Kidney (tissue), 13 donors: ENCODE measurements at regions not wholly inside any gene's neighbourhood (a gene's known extent, or its start where the extent isn't known, plus 50 kb on each side); places are given as distances from the start of the nearest gene placed in this dataset.
A peak's percentile ranks its signal among the peaks of the same experiment; 100 is the strongest.

Source experiments
- DNase-seq, 5 donors: peaks; one replicate each; pipeline ENCODE4 v3.0.0-alpha.2; 2013 to 2020
- FAIRE-seq: peaks from 2 replicates; lab custom pipeline; 2012; peaks lifted over from hg19 to GRCh38; lab: Jason Lieb, UNC
- H3K27ac ChIP-seq, 2 donors: one replicate each; pipeline ENCODE4 v1.7.0; 2013; ENCODE audit warnings: low read depth in 2 of 2, low read length in 2 of 2, inconsistent platforms in 1 of 2
- H3K27me3 ChIP-seq: one replicate; pipeline ENCODE4 v1.7.1; 2013; ENCODE audit warnings: low read length, inconsistent platforms; ENCODE audit not compliant: control insufficient read depth, insufficient read depth
- H3K36me3 ChIP-seq, 3 donors: one replicate each; pipeline versions ENCODE4 v1.7.0 to v1.7.1; 2013; ENCODE audit warnings: low read length in 3 of 3, control low read depth in 1 of 3, inconsistent platforms in 1 of 3; ENCODE audit not compliant: insufficient read depth in 3 of 3, control insufficient read depth in 2 of 3
- H3K4me1 ChIP-seq, 3 donors: one replicate each; pipeline versions ENCODE4 v1.7.0 to v1.7.1; 2013; ENCODE audit warnings: low read length in 3 of 3, inconsistent platforms in 1 of 3, low read depth in 1 of 3; ENCODE audit not compliant: control insufficient read depth in 2 of 3, insufficient read depth in 2 of 3
- H3K4me3 ChIP-seq, 3 donors: one replicate each; pipeline versions ENCODE4 v1.7.0 to v1.8.1; 2013; ENCODE audit warnings: low read length in 3 of 3, control low read depth in 1 of 3, inconsistent platforms in 1 of 3
- H3K9ac ChIP-seq, 3 donors: one replicate each; pipeline versions ENCODE4 v1.7.0 to v1.7.1; 2013; ENCODE audit warnings: low read length in 3 of 3, control low read depth in 1 of 3, inconsistent platforms in 1 of 3
- H3K9me3 ChIP-seq, 3 donors: one replicate each; pipeline versions ENCODE4 v1.7.0 to v1.7.1; 2013; ENCODE audit warnings: low read length in 3 of 3, control low read depth in 1 of 3, inconsistent platforms in 1 of 3; ENCODE audit not compliant: control insufficient read depth in 2 of 3, insufficient read depth in 1 of 3
- intact Hi-C: fragments of 100-400 bp; cut with DNase I; formaldehyde crosslinking; loops from one replicate; pipeline ENCODE4 v1.11.1; 2022
- TF ChIP-seq, protein P1 (sequence below): IDR thresholded peaks from 3 replicates; pipeline ENCODE4 v1.5.1; 2012; ENCODE audit warnings: mild to moderate bottlenecking, moderate library complexity, borderline replicate concordance; ENCODE audit not compliant: insufficient read depth; ENCODE audit errors: extremely low read depth
- donor health status: control.
- donor health status: control.
- donor health status: control.
- donor health status: control.
- donor health status: control.
- donor health status: DM: yes; HTN: yes; CAD: no.
- donor health status: Normal renal cell carcinoma (clear cell type).

DNA sequence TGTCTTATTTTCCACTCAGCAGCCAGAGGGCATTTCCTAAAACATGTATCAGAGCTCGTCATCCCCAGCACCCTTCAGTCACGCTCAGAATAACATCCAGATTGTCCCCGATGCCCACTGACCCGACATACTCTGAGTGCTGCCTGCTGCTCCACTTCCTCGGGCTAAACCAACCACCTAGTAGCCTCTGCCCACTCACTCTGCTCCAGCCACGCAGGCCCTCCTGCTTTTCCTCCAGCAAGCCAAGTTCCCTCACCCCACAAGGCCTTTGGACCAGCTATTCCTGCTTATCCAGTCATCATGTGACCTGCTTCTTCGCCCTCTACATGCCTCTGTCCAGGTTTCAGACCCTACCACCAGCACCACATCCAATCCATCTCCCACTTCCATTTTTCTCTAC is 454.2 kb downstream of the CD83 start:
- H3K9me3 ChIP-seq: no peaks in the 10 kb centered on the region
- H3K27me3 ChIP-seq: no peaks in the 10 kb centered on the region
- peak overlapping the region in 1 of 2 donors; percentile 28 for H3K27ac ChIP-seq
- no peak overlapping the region for H3K4me3 ChIP-seq
- intact Hi-C loops: no loop called here
- no peaks in the 10 kb centered on the region for H3K36me3 ChIP-seq
- no peak for DNase-seq
- no peak for FAIRE-seq
- no peaks in the 10 kb centered on the region for H3K4me1 ChIP-seq
- TF ChIP-seq, protein P1, sequence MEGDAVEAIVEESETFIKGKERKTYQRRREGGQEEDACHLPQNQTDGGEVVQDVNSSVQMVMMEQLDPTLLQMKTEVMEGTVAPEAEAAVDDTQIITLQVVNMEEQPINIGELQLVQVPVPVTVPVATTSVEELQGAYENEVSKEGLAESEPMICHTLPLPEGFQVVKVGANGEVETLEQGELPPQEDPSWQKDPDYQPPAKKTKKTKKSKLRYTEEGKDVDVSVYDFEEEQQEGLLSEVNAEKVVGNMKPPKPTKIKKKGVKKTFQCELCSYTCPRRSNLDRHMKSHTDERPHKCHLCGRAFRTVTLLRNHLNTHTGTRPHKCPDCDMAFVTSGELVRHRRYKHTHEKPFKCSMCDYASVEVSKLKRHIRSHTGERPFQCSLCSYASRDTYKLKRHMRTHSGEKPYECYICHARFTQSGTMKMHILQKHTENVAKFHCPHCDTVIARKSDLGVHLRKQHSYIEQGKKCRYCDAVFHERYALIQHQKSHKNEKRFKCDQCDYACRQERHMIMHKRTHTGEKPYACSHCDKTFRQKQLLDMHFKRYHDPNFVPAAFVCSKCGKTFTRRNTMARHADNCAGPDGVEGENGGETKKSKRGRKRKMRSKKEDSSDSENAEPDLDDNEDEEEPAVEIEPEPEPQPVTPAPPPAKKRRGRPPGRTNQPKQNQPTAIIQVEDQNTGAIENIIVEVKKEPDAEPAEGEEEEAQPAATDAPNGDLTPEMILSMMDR: no peak
- no peak overlapping the region for H3K9ac ChIP-seq

DNA sequence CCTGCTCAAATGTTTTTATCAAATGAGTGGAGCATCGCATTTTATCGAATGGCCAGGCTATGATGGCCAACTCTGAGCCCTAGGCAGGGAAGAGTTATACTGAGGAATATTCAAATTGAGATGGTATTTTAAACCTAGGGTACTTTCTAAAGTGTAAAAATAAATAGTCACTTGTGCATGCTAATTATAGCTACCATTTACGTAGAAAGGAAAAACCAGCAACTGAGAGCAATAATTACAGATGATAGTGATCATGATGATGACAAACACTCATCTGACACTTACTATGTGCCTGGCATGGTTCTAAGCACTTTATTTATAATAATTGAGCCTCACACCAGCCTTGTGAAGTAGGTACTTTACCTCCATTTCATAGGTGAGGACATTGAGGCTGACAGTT is 455.7 kb downstream of the CD83 start:
- intact Hi-C loops: no loop called here
- H3K9me3 ChIP-seq: no peaks in the 10 kb centered on the region
- H3K4me1 ChIP-seq: no peaks in the 10 kb centered on the region
- no peak overlapping the region for H3K9ac ChIP-seq
- no peak for FAIRE-seq
- H3K4me3 ChIP-seq: no peak overlapping the region
- TF ChIP-seq, protein P1: no peak
- H3K27me3 ChIP-seq: no peaks in the 10 kb centered on the region
- no peak overlapping the region for H3K27ac ChIP-seq
- H3K36me3 ChIP-seq: no peaks in the 10 kb centered on the region
- DNase-seq: no peak

DNA sequence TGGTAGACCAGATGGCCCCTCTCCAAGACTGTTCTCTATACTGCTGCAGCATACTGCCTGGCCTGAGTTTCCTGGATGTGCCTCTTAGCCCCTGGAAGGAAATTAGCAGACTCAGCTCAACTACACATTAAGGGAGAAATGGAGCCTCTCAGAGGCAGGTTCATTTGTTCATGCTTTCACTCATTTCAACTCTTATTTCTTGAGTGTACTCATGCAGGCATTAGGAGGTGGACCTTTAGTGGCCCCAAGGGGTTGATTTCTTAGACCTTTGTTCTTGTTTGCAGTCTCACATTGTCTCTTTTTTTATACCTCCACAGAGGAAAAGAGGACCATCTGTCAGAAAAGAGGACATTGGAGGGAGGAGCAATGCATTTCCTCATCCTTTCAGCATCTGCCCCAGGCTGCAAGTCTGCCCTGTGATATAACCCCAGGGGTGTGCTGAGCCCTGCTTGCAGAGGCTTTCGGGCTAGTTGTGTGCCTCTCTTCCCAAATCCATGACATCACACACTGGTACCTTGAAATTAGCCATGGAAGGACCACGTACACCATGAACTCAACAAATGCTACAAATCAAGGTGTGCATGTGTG is 456.2 kb downstream of the CD83 start:
- no peaks in the 10 kb centered on the region for H3K4me1 ChIP-seq
- TF ChIP-seq, protein P1: no peak
- H3K4me3 ChIP-seq: no peak overlapping the region
- H3K36me3 ChIP-seq: no peaks in the 10 kb centered on the region
- intact Hi-C loops: no loop called here
- no peak for FAIRE-seq
- no peak for DNase-seq
- H3K9ac ChIP-seq: no peak overlapping the region
- no peaks in the 10 kb centered on the region for H3K9me3 ChIP-seq
- H3K27ac ChIP-seq: no peak overlapping the region
- H3K27me3 ChIP-seq: no peaks in the 10 kb centered on the region

DNA sequence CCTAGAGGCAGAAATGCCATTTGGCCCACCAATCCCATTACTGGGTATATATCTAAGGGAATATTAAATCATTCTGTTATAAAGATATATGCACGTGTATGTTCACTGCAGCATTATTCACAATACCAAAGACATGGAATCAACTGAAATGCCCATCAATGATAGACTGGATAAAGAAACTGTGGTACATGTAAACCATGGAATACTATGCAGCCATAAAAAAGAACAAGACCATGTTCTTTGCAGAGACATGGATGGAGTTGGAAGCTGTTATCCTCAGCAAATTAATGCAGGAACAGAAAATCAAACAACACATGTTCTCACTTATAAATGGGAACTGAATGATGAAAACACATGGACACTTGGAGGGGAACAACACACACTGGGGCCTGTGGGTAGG is 458.4 kb downstream of the CD83 start:
- no peak for FAIRE-seq
- no peak overlapping the region for H3K4me3 ChIP-seq
- intact Hi-C loops: no loop called here

More for the DNA sequence above, 458.4 kb downstream of the CD83 start:
- Histone ChIP-seq H3K27ac (no peak overlapping the region), H3K9me3 (no peaks in the 10 kb centered on the region), H3K4me1 (no peaks in the 10 kb centered on the region), H3K9ac (no peak overlapping the region), H3K27me3 (no peaks in the 10 kb centered on the region), H3K36me3 (no peaks in the 10 kb centered on the region)
- TF ChIP-seq, protein P1: no peak
- no peak for DNase-seq
